Suprapubic skin (tissue), 4 donors: ENCODE measurements at regions not wholly inside any gene's neighbourhood (a gene's known extent, or its start where the extent isn't known, plus 50 kb on each side); places are given as distances from the start of the nearest gene placed in this dataset.

Source experiments
- DNase-seq, 2 donors: peaks; one replicate each; pipeline ENCODE4 v3.0.0-alpha.2; 2019; ENCODE audit warnings: low spot score in 2 of 2
- H3K27ac ChIP-seq: fragments of 200-600 bp; sonication (generic); one replicate; pipeline ENCODE4 v1.5.1; 2019
- H3K27me3 ChIP-seq: fragments of 200-600 bp; sonication (generic); one replicate; pipeline ENCODE4 v1.5.1; 2019
- H3K36me3 ChIP-seq: fragments of 200-600 bp; sonication (generic); one replicate; pipeline ENCODE4 v1.5.1; 2019
- H3K4me1 ChIP-seq: fragments of 200-600 bp; sonication (generic); one replicate; pipeline ENCODE4 v1.5.1; 2019
- H3K4me3 ChIP-seq: fragments of 200-600 bp; sonication (generic); one replicate; pipeline ENCODE4 v1.5.1; 2019; ENCODE audit warnings: mild to moderate bottlenecking
- H3K9me3 ChIP-seq: fragments of 200-600 bp; sonication (generic); one replicate; pipeline ENCODE4 v1.5.1; 2019
- EP300 ChIP-seq: sonication (generic); formaldehyde crosslinking; IDR thresholded peaks from one replicate; pipeline ENCODE4 v1.6.1; 2017; ENCODE audit warnings: antibody characterized with exemption
- POLR2A ChIP-seq, 2 donors: fragments of 450-650 bp; IDR thresholded peaks; one replicate each; pipeline ENCODE4 v1.6.1; 2017; ENCODE audit warnings: antibody characterized with exemption in 2 of 2, mild to moderate bottlenecking in 2 of 2, moderate library complexity in 2 of 2
- POLR2AphosphoS5 ChIP-seq, 3 donors: sonication (generic); formaldehyde crosslinking; IDR thresholded peaks; one replicate each; pipeline ENCODE4 v1.6.1; 2017; ENCODE audit warnings: antibody characterized with exemption in 3 of 3
- WGBS: methylation state at CpG from one replicate; pipeline ENCODE4 v1.1.5; 2018; 5-methylcytosine and 5-hydroxymethylcytosine counted together
- TF ChIP-seq, protein P1 (sequence below), 2 donors: fragments of 200-600 bp in 1 of 2; fragments of 450-650 bp in 1 of 2; sonication (generic) in 1 of 2; IDR thresholded peaks; one replicate each; pipeline ENCODE4 v1.5.1; 2016 to 2019; ENCODE audit warnings: antibody characterized with exemption in 2 of 2, mild to moderate bottlenecking in 1 of 2, moderate library complexity in 1 of 2

DNA sequence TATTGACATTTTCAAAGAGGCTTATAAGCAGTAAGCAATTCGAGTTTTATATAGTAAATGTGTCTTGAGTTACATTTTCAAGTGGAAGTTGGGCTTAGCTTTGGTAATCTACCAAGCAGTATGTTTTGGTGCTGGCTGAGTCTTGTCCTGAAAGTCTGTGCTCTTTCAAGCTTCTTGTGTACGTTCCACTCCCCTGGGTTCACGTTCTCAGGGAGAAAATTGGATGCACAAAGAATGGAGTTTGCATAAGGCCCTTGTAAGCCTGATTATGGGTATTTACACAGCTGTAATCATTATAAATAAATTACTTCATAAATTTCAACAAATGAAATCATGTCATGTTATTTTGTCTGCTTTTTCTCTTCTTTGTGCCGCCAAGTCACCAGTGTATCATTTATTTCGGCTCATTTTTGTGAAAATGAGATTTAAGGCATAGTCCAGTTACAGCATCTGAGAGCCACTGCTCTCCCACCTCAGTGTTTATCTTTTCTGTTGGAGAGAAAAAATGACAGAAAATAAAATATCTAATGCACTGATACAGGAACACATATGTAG is 262.5 kb downstream of the BTBD3 start:
- DNase-seq, result no peak
- Histone ChIP-seq H3K36me3 (no peaks in the 10 kb centered on the region), H3K27ac (no peak overlapping the region), H3K27me3 (no peaks in the 10 kb centered on the region), H3K4me1 (no peaks in the 10 kb centered on the region), H3K9me3 (no peaks in the 10 kb centered on the region), H3K4me3 (no peak overlapping the region)
- 78% methylated on average over 5 of the region's 5 CpGs for WGBS
- TF ChIP-seq POLR2AphosphoS5 (IDR thresholded peaks at IDR 0.05), result no peak
- TF ChIP-seq POLR2A (IDR thresholded peaks at IDR 0.05), result no peak
- TF ChIP-seq EP300, result no peak
- TF ChIP-seq, protein P1, sequence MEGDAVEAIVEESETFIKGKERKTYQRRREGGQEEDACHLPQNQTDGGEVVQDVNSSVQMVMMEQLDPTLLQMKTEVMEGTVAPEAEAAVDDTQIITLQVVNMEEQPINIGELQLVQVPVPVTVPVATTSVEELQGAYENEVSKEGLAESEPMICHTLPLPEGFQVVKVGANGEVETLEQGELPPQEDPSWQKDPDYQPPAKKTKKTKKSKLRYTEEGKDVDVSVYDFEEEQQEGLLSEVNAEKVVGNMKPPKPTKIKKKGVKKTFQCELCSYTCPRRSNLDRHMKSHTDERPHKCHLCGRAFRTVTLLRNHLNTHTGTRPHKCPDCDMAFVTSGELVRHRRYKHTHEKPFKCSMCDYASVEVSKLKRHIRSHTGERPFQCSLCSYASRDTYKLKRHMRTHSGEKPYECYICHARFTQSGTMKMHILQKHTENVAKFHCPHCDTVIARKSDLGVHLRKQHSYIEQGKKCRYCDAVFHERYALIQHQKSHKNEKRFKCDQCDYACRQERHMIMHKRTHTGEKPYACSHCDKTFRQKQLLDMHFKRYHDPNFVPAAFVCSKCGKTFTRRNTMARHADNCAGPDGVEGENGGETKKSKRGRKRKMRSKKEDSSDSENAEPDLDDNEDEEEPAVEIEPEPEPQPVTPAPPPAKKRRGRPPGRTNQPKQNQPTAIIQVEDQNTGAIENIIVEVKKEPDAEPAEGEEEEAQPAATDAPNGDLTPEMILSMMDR (IDR thresholded peaks at IDR 0.05), result no peak

DNA sequence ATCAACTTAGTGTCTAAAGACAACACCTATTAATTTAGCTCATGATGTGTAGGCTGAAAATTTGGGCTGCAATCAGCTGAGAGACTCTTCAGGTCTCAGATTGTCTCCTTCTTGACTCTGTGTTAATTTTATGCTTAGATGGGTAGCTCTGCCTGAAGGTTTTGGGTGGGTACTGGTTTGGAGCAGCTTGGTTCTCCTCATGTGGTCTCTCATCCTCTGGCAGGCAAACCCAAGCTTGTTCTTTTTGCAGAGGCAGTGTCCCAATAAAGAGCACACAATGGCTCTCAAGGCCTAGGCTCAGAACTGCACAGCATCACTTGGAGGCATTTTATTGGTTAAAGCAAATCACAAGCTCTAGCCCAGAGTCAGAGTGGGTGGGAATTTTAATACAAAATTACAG is 280.6 kb downstream of the BTBD3 start:
- Histone ChIP-seq H3K4me3 (no peak overlapping the region), H3K36me3 (no peaks in the 10 kb centered on the region), H3K27me3 (no peaks in the 10 kb centered on the region), H3K27ac (no peak overlapping the region), H3K4me1 (no peaks in the 10 kb centered on the region), H3K9me3 (no peaks in the 10 kb centered on the region)
- TF ChIP-seq POLR2A (IDR thresholded peaks at IDR 0.05), result no peak
- TF ChIP-seq POLR2AphosphoS5 (IDR thresholded peaks at IDR 0.05), result no peak
- no peak for TF ChIP-seq EP300
- TF ChIP-seq, protein P1 (IDR thresholded peaks at IDR 0.05), result no peak
- no peak for DNase-seq

DNA sequence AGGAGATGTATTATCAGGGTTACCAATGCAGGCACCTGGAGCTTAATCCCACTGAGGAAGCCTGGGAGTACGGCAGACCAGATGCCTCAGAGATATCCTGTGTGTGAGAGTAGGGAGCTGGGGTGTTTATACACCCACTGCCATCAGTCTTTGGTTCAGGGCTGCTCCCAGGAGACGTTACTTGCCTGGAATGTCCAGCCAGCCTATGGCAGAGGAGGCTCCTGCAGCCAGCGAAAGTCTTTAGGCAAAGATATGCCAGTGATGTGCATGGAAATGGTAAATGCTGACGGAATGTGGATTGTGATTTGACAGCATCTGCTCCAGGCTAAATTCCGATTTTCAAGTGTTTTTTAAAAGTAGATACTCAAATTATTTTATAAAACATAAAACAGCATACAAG is 282.0 kb downstream of the BTBD3 start:
- Histone ChIP-seq H3K4me1 (no peaks in the 10 kb centered on the region), H3K9me3 (no peaks in the 10 kb centered on the region), H3K27ac (no peak overlapping the region), H3K4me3 (no peak overlapping the region), H3K36me3 (no peaks in the 10 kb centered on the region), H3K27me3 (no peaks in the 10 kb centered on the region)
- TF ChIP-seq POLR2AphosphoS5 (IDR thresholded peaks at IDR 0.05) (no peak), POLR2A (IDR thresholded peaks at IDR 0.05) (no peak), EP300 (no peak)
- TF ChIP-seq, protein P1 (IDR thresholded peaks at IDR 0.05), result no peak
- no peak for DNase-seq
- 71% methylated on average over 5 of the region's 5 CpGs for WGBS

DNA sequence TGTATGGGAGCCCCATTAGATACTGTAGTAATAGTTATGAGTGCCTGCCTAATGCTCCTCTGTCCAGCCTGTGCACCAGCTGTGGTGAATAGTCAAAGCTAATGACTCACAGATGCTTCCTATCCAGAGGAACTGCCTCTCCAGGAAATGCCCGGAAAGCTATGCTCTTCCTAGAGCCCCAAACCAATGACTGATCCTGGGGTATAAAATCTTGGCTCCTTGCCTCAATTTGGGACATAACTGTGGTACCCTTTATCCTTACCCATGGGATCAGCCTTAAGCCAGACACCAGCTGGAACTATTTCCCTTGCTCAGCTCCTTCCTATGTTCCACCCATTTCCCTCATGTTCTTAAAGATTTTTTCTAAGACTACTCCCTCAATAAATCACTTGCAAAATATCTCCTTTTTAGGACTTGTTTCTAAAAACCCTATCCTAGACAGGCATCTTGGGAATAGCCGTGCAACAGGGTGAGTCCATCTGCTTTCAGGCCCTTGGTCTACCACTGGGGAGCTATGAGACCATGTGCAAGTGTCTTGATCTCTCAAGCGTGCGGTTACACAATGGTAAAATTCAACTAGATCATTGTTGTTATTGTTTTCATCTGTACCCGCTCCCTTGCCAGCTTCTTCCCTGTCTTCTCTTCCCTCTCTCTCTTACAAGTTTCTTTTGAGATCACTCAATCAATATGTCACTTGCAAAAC is 283.7 kb downstream of the BTBD3 start:
- Histone ChIP-seq H3K27ac (no peak overlapping the region), H3K4me3 (no peak overlapping the region), H3K36me3 (no peaks in the 10 kb centered on the region), H3K27me3 (no peaks in the 10 kb centered on the region), H3K9me3 (peaks cover 10% of the 10 kb centered on the region), H3K4me1 (no peaks in the 10 kb centered on the region)
- TF ChIP-seq POLR2AphosphoS5 (IDR thresholded peaks at IDR 0.05), result no peak
- TF ChIP-seq, protein P1 (IDR thresholded peaks at IDR 0.05), result no peak
- no peak for TF ChIP-seq POLR2A (IDR thresholded peaks at IDR 0.05)
- no peak for TF ChIP-seq EP300
- 64% methylated on average over 5 of the region's 5 CpGs for WGBS
- DNase-seq, result peak in 1 of 2 donors; percentile 40

DNA sequence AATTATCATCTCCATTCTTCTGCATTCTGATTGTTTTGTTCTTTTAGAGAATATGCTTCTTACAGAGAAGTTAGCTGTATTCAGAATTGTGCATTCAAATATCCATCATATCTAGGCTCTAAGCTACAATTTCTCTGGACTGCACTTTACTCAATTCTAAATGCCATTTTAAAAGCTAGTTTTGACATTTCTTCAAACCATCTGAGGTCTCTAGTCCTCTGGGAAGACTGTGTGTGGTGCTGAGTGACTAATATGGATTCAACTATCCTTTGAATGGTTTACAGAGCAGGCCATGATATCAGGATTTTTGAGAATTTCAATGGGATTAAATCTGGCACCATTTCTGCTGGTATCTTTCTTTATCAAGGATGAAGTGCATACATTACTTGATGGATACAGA is 285.7 kb downstream of the BTBD3 start:
- TF ChIP-seq POLR2A (IDR thresholded peaks at IDR 0.05) (no peak), EP300 (no peak), POLR2AphosphoS5 (IDR thresholded peaks at IDR 0.05) (no peak)
- TF ChIP-seq, protein P1 (IDR thresholded peaks at IDR 0.05), result no peak
- Histone ChIP-seq H3K27ac (no peak overlapping the region), H3K27me3 (no peaks in the 10 kb centered on the region), H3K4me3 (no peak overlapping the region), H3K36me3 (no peaks in the 10 kb centered on the region), H3K9me3 (peaks cover 10% of the 10 kb centered on the region), H3K4me1 (no peaks in the 10 kb centered on the region)
- no peak for DNase-seq
